Spinal cord (tissue), 9 donors: ENCODE measurements at regions not wholly inside any gene's neighbourhood (a gene's known extent, or its start where the extent isn't known, plus 50 kb on each side); places are given as distances from the start of the nearest gene placed in this dataset.
A peak's percentile ranks its signal among the peaks of the same experiment; 100 is the strongest.
"Not testable (repeated sequence)": the region's sequence is repeated elsewhere in the genome, so short reads cannot be mapped to it uniquely, and the experiment has no call there.

Source experiments
- DNase-seq, 6 donors: peaks; one replicate each; pipeline versions ENCODE4 v3.0.0 to v3.0.0-alpha.2; 2013 to 2015; ENCODE audit warnings: low spot score in 6 of 6, low read depth in 4 of 6
- H3K27ac ChIP-seq: one replicate; pipeline ENCODE4 v1.5.1; 2013; ENCODE audit warnings: low read depth, low read length, control low read depth
- H3K27me3 ChIP-seq: one replicate; pipeline ENCODE4 v1.6.1; 2013; ENCODE audit warnings: low read length; ENCODE audit not compliant: control insufficient read depth, insufficient read depth
- H3K36me3 ChIP-seq: one replicate; pipeline ENCODE4 v1.6.1; 2013; ENCODE audit warnings: low read length; ENCODE audit not compliant: control insufficient read depth, insufficient read depth
- H3K4me1 ChIP-seq: one replicate; pipeline ENCODE4 v1.6.1; 2013; ENCODE audit warnings: low read length; ENCODE audit not compliant: control insufficient read depth, insufficient read depth
- H3K4me3 ChIP-seq: one replicate; pipeline ENCODE4 v1.5.1; 2013; ENCODE audit warnings: low read depth, low read length, control low read depth
- H3K9me3 ChIP-seq: one replicate; pipeline ENCODE4 v1.6.1; 2013; ENCODE audit warnings: low read length; ENCODE audit not compliant: control insufficient read depth, insufficient read depth
- WGBS: methylation state at CpG from one replicate; pipeline ENCODE4 v1.1.5; 2013; ENCODE audit warnings: missing lambda C conversion rate; ENCODE audit not compliant: insufficient coverage; 5-methylcytosine and 5-hydroxymethylcytosine counted together
- donor health status: healthy.

GRCh38 chr18:30674596-30674995, 367.9 kb downstream of the DSC3 start:
- Histone ChIP-seq H3K36me3 (no peaks in the 10 kb centered on the region), H3K27ac (no peak overlapping the region), H3K9me3 (no peaks in the 10 kb centered on the region), H3K4me1 (no peaks in the 10 kb centered on the region), H3K4me3 (no peak overlapping the region), H3K27me3 (no peaks in the 10 kb centered on the region)
- DNase-seq = peak in 1 of 6 donors; percentile 68
- 89% methylated on average over 1 of the region's 2 CpGs for WGBS

GRCh38 chr18:30672439-30672838, 370.1 kb downstream of the DSC3 start:
- not testable (repeated sequence) for H3K27me3 ChIP-seq, H3K4me3 ChIP-seq, DNase-seq, H3K27ac ChIP-seq, H3K9me3 ChIP-seq, H3K36me3 ChIP-seq, H3K4me1 ChIP-seq
- no CpG with 5 or more reads among the region's 1 CpG for WGBS

- Histone ChIP-seq H3K4me3 (no peak overlapping the region), H3K27me3 (no peaks in the 10 kb centered on the region), H3K4me1 (no peaks in the 10 kb centered on the region), H3K27ac (no peak overlapping the region), H3K9me3 (peaks cover 4% of the 10 kb centered on the region), H3K36me3 (no peaks in the 10 kb centered on the region)
- 100% methylated on average over 1 of the region's 1 CpG for WGBS
- no peak for DNase-seq
Measured at GRCh38 chr18:30658306-30658705, 384.2 kb downstream of the DSC3 start.

GRCh38 chr18:30652387-30652786, 390.2 kb downstream of the DSC3 start:
- Histone ChIP-seq H3K4me1 (no peaks in the 10 kb centered on the region), H3K27me3 (no peaks in the 10 kb centered on the region), H3K27ac (no peak overlapping the region), H3K9me3 (no peaks in the 10 kb centered on the region), H3K4me3 (no peak overlapping the region), H3K36me3 (no peaks in the 10 kb centered on the region)
- WGBS = no CpG with 5 or more reads among the region's 2 CpGs
- peak in 2 of 6 donors; percentile 14 to 52 for DNase-seq

- Histone ChIP-seq H3K27me3 (no peaks in the 10 kb centered on the region), H3K27ac (no peak overlapping the region), H3K9me3 (no peaks in the 10 kb centered on the region), H3K4me1 (no peaks in the 10 kb centered on the region), H3K4me3 (no peak overlapping the region), H3K36me3 (no peaks in the 10 kb centered on the region)
- no peak for DNase-seq
Measured at GRCh38 chr18:30650499-30650898, 392.0 kb downstream of the DSC3 start.

- no peaks in the 10 kb centered on the region for H3K27me3 ChIP-seq
Measured at GRCh38 chr18:30644158-30644557, 398.4 kb downstream of the DSC3 start.

GRCh38 chr18:30639361-30639760, 403.2 kb downstream of the DSC3 start:
- 71% methylated on average over 2 of the region's 4 CpGs for WGBS
- Histone ChIP-seq H3K36me3 (no peaks in the 10 kb centered on the region), H3K27ac (no peak overlapping the region), H3K9me3 (no peaks in the 10 kb centered on the region), H3K4me3 (no peak overlapping the region), H3K27me3 (no peaks in the 10 kb centered on the region), H3K4me1 (no peaks in the 10 kb centered on the region)
- no peak for DNase-seq

More at GRCh38 chr18:30644158-30644557, 398.4 kb downstream of the DSC3 start:
- Histone ChIP-seq H3K4me1 (no peaks in the 10 kb centered on the region), H3K27ac (no peak overlapping the region), H3K9me3 (no peaks in the 10 kb centered on the region), H3K36me3 (no peaks in the 10 kb centered on the region), H3K4me3 (no peak overlapping the region)
- DNase-seq = no peak

- Histone ChIP-seq H3K36me3 (no peaks in the 10 kb centered on the region), H3K9me3 (no peaks in the 10 kb centered on the region), H3K27ac (no peak overlapping the region), H3K27me3 (no peaks in the 10 kb centered on the region), H3K4me3 (no peak overlapping the region), H3K4me1 (no peaks in the 10 kb centered on the region)
- no peak for DNase-seq
Measured at GRCh38 chr18:30634249-30634648, 408.3 kb downstream of the DSC3 start.

GRCh38 chr18:30632071-30632698, 410.4 kb downstream of the DSC3 start:
- H3K27ac ChIP-seq = no peak overlapping the region
- no peaks in the 10 kb centered on the region for H3K4me1 ChIP-seq
- WGBS = 45% methylated on average over 1 of the region's 2 CpGs
- no peak for DNase-seq
- no peaks in the 10 kb centered on the region for H3K36me3 ChIP-seq
- H3K4me3 ChIP-seq = no peak overlapping the region
- H3K27me3 ChIP-seq = no peaks in the 10 kb centered on the region
- no peaks in the 10 kb centered on the region for H3K9me3 ChIP-seq

GRCh38 chr18:30625961-30626360, 416.6 kb downstream of the DSC3 start:
- Histone ChIP-seq H3K4me1 (no peaks in the 10 kb centered on the region), H3K27ac (no peak overlapping the region), H3K9me3 (no peaks in the 10 kb centered on the region), H3K4me3 (no peak overlapping the region), H3K36me3 (no peaks in the 10 kb centered on the region), H3K27me3 (no peaks in the 10 kb centered on the region)
- no peak for DNase-seq
- 90% methylated on average over 2 of the region's 3 CpGs for WGBS
